DOHH2 (cell line): ENCODE measurements at regions not wholly inside any gene's neighbourhood (a gene's known extent, or its start where the extent isn't known, plus 50 kb on each side); places are given as distances from the start of the nearest gene placed in this dataset.

ENCODE experiments used
- EZH2phosphoT487 ChIP-seq: fragments of 200-600 bp; sonication (generic); IDR thresholded peaks from 2 replicates; pipeline ENCODE4 v1.6.1; 2017; ENCODE audit warnings: borderline replicate concordance, mild to moderate bottlenecking, antibody characterized with exemption, low read length, moderate library complexity, mixed read lengths
- TF ChIP-seq, protein P1 (sequence below): fragments of 200-600 bp; sonication (generic); IDR thresholded peaks from one replicate; pipeline ENCODE4 v1.5.1; 2014; ENCODE audit warnings: antibody characterized with exemption, mild to moderate bottlenecking, low read depth, low read length; ENCODE audit not compliant: poor library complexity, severe bottlenecking

DNA sequence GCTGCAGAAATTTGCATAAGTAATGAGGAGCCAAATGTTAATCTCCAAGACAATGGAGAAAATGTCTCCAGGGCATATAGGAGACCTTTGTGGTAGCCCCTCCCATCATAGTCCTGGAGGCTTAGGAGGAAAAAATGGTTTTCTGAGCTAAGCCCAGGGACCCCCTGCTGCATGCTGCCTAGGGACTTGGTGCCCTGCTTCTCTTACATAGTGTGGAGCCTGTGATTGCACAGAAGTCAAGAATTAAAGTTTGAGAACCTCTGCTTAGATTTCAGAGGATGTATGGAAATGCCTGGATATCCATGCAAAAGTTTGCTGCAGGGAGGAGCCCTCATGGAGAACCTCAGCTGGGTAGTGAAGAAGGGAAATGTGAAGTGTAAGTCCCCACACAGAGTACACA, 379.4 kb upstream of the TACR3 start:
- TF ChIP-seq, protein P1, sequence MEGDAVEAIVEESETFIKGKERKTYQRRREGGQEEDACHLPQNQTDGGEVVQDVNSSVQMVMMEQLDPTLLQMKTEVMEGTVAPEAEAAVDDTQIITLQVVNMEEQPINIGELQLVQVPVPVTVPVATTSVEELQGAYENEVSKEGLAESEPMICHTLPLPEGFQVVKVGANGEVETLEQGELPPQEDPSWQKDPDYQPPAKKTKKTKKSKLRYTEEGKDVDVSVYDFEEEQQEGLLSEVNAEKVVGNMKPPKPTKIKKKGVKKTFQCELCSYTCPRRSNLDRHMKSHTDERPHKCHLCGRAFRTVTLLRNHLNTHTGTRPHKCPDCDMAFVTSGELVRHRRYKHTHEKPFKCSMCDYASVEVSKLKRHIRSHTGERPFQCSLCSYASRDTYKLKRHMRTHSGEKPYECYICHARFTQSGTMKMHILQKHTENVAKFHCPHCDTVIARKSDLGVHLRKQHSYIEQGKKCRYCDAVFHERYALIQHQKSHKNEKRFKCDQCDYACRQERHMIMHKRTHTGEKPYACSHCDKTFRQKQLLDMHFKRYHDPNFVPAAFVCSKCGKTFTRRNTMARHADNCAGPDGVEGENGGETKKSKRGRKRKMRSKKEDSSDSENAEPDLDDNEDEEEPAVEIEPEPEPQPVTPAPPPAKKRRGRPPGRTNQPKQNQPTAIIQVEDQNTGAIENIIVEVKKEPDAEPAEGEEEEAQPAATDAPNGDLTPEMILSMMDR = no peak
- no peak for TF ChIP-seq EZH2phosphoT487
